GM19043 (cell line): ENCODE measurements at regions not wholly inside any gene's neighbourhood (a gene's known extent, or its start where the extent isn't known, plus 50 kb on each side); places are given as distances from the start of the nearest gene placed in this dataset.

Experiments
- ATAC-seq: cut with Tn5 transposase; IDR thresholded peaks from one replicate; pipeline ENCODE4 v1.9.1; 2021; ENCODE audit warnings: low read depth; ENCODE audit not compliant: unreplicated experiment

DNA sequence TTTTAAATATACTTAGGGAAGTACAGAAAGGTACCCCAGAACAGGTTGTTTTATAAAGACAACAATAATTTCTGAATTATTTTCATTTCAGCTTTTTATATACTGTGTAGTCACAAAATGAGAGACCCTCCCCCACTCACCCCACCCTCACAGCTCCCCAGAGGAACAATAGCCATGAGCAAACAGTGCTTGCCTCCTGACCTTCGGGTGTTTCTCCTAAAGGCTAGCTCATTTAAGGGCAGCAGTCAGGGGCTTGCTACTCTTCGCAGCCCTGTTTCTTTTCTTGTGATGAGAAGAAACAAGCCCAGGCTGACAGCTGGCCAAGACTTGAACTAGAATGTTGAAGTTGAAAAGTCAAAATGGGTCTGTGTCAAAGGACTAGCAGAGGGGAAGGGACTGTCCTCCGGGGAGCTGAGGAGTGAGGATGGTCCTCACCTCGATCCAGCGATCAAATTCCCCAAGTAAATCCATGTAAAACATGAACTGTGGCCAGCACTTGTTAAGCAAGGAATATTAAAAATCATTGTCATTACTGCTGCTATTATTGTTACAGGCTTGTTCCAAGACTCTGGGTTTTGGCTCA, 133.8 kb upstream of the ARHGAP5 start:
- no peak for ATAC-seq

DNA sequence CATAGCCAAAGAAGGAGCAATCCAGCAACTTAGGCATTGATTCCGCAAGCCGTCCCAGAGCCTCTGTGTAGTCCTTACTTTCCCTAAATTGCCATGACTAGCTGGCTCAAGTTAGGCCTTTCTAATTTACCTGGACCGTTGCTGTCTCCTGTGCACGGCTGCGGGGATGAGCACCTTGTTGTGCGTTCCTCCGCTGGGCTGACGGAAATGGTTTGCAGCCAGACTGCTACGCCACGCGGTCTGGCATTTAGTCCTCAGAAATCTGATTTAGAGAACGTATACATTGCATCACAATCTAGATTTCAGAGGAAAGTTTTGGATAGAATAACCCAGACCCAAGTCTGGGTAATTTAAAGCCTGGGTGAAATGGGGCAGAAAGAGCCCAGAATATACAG, 133.2 kb upstream of the ARHGAP5 start:
- ATAC-seq: no peak

DNA sequence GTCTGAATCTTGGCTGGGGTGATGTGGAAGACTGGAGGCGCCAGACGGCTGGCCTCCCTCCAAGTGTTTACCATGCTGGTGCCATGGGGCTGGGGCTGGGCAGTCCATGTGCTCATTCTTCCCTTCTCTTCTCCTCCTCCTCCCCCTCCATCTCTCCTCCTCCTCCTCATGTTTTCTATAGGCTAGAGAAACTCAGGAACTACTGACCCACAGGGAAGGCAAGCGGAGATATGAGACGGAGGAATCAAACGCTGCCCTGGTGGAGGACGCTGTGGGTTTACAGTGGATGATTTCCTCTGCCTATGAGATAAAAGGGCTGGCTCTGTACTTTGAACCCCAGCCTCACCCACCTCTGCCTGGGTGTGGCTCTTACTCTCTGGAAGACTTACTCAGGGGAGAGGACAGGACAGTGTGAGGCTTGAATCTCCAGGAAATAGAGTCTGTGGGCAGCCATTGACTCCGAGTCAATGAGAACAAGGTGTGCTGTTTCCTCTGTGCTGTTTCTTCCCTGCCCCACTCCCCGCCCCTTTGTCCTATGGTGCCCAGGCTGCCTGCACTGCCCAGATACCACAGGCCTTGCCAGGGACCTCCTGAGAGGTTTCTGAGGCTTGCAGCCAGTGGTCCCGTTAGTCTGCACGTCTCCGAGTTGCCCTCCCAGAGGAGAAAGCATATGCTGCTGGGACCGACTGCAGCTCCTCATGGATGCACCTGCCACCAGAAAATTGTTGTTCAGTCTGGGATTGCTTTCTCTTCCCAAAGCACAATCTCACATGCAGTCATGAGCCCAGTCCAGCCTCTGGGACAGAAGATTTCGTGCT, 132.6 kb upstream of the ARHGAP5 start:
- no peak for ATAC-seq

DNA sequence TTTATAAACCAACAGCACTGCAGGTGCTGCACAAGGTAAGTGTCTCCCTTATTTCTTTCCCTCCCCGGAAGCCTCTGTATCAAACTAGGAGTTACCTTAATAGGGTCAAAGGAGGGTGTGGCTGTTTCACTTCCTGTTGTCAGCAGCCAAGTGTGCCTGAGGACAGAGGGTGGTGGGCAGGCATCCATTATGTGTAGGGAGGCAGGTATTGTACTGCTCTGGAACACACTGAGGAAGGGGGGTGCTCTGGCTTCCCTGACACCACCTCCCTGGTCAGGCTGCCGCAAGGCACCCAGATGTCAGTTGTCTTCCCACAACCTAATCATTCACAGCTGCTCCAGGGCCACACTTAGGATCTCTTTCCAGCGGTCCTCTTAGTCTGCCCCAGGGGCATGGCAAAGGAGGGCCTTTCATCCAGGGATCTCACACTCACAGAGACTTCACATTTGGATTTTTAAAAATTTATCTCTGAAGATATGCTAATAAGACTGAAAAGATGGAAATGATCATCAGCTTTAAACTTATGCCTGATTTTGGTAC, 132.0 kb upstream of the ARHGAP5 start:
- ATAC-seq: no peak

DNA sequence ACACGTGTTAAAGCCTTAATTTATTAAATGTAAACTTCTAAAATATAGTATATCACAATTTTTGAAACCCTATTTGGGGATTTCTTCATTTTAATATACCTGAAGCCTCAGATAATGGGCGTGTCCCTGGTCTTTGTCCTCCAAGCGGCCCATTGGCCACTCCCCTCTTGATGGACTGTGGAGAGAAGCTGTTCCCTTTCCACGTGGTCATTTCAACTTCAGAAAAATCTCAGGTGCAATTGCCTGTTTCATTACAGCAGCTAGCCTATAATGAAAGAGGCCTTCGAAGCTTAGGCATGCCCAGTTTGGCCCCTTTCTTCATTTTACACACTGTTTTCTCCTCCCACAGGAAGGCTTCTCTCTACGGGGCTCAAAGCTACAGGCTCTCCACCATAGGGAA, 131.4 kb upstream of the ARHGAP5 start:
- no peak for ATAC-seq

DNA sequence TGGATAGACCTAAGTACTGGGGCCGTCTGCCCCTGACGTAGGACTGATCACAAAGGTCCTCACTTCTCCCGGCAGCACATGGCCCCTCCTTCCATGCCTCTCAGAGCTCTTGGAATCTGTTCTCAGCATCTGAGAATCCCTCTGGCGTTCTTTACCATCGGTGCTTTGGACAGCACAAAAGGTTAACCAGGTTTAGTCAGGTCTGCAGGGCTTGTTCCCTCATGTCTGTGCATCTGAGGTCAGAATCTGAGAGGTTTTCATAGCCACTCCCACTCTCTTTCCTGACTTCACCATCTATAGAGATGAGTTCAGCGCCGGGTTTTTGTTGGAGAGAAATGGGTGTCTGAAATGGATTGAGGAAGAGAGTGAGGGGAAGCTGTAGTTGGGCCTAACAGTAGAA, 130.0 kb upstream of the ARHGAP5 start:
- ATAC-seq: no peak

DNA sequence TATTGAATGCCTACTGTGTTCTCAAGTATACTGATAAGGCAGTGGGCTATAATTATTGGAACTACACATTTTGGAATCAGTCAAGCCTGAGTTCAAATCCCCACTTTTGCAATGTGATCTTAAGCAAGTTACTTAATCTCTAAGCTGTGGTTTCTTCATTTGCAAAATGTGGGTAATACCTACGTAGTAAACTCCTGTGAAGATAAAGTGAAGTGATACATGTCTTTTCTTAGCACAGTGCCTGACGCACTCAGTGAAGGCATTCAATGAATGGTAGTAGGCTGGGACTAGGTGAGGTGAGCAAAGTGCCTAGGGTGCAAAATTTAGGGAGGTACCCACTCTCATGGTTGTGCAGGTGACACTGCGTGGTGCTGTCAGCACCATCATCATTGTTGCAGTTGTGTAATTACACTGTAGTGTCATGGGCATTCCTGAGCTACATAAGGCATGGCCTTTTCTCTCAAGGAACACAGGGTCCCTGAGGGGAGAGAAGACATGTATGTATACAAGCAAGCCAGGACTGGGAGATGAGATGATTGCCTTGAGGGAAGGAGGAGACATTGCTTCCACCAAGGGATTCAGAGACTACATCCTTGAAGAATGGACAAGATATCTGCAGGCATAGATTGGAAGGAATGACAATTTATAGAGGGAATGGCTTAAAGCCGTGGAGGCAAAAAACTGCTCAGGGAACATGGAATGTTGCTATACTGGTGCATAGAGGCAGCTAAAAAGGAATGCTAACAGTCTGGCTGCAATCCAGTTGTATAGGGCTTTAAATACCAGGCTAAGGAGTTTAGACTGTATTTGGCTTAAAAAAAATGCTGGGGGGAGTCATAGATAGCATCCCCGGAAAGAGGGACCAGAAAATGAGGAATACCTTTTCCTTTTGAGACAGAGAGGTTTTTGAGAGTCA, 129.2 kb upstream of the ARHGAP5 start:
- no peak for ATAC-seq

DNA sequence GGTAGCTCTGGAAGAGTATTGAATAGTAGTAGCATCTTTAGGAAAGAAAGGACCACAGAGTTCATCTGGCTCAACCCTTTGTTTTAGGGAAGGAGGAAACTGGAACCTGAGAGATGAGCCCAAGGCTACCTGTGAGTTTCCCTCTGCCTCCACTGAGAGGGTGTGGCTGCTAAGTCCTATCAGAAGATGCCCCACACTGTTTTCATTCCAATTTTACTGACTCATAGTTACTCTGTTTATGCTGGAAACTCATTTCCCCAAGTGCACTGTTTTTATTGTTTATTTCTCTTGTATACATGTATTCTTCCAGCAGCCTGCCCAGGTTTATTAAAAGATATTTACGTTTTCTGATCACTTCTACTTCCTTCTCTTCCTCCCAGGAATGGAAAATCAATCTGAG, 127.4 kb upstream of the ARHGAP5 start:
- ATAC-seq: no peak

DNA sequence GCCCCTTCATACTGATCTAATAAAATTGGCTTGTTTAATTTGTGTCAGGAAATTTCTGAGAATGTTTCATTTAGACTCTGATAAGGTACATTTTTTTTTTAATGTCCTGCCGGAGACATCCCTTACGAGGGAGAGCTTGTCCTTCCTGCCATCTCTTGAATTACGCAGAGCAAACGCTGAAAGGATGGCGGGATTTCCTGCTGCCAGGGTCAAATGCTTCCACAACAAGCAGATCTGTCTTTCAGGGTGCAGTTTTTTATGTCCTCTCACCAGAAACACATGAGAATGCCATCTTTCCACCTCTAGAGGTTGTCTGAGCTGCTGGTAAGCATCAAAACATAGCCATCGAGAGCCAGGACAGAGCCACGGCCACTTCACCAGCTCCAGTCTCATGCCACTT, 126.8 kb upstream of the ARHGAP5 start:
- no peak for ATAC-seq

DNA sequence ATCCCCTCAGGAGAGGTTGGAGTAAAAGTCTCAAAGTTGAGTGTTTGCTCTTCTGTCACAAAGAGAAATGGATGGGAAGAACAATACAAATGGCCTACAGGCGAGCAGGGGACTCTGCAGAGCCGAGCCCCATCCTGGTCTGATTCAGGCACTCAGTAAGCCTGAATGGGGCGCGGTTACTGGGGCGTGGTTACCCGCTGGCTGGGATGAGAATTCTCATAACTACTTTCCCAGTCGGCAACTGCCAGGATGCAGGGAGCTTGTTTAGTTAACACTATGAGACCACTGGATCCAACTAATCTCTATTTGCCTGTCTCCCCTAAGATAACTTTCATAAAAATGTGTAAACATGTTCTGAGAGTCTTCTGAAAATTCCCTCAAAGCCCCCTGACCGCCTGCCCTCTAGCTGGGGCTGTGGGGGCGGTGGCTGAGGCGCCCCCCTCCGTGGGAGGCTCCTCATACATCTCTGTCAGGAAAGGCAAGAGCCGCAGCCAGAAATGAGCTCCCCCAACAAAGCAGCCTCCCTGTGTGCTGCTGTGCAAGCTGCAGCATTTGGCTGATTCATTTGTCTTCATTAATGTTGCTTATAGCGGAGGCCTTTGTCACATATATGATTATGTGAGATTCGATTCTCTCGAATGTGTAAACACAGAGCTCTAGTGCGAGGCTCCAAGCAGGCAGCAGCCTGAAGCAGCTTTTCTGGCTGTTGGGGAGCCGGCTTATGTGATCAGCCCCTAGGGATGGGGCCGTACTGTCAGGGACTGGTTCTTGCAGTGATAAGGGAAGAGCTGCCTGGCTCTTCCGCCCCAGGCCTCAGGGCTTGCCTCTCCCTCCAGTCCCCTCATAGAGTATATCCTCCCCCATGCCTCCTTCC, 126.1 kb upstream of the ARHGAP5 start:
- no peak for ATAC-seq

DNA sequence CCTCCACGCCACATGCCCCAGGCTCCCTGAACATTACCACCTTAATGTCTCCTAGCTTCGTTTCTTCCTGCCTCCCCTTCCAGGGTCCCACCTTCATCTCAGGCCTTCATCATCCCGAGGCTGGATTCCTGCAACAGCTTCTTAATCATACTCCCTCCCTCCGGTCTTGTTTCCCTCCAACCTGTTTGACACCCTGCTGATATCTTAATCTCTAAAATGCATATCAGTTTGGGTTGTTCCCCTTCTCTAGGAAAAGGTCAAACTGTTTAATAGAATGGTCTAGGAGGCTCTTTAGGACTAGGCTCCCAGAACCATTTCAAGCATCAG, 125.5 kb upstream of the ARHGAP5 start:
- ATAC-seq: no peak

DNA sequence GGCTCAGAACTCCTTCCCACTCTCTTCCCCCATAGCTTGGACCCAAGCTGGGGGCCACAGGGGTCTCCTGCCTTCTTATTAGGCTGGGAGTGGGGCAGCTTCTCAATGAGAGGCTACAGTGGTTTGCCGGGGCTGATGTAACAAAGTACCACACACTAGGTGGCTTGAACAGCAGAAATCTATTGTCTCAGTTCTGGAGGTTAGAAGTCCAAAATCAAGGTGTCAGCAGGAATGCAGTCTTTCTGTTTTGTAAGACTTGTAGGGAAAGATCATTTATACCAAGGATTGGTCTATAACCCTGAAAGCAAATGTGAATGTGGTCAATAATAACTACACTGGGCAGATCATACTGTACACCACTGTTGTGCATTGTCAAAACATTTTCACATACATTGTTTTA, 124.5 kb upstream of the ARHGAP5 start:
- ATAC-seq: no peak

DNA sequence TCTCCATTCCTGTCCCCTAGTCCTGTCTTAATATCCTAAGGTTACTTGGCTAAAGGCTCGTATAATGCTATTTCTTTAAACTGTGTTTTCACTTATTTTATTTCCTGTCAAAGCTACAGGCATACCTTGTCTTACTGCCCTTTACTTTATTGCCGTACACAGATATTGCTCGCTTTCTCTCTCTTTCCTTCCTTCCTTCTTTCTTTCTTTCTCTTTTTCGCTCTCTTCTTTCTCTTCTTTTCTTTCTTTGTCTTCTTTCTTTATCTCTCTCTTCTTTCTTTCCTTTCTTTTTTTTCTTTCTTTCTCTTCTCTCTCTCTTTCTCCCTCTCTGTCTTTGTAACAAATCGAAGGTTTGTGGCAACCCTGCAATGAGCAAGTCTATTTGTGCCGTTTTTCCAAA, 123.9 kb upstream of the ARHGAP5 start:
- no peak for ATAC-seq

DNA sequence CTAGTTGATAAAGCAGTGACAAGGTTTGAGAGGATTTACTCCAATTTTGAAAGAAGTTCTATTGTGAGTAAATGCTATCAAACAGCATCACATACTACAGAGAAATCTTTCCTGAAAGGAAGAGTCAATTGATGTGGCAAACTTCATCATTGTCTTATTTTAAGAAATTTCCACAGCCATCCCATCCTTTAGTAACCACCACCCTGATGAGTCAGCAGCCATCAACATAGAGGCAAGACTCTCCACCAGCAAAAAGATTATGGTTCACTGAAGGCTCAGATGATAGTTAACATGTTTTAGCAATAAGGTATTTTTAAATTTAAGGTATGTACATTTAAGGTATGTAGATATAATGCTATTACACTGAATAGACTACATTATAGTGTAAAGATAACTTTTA, 122.1 kb upstream of the ARHGAP5 start:
- ATAC-seq: no peak

DNA sequence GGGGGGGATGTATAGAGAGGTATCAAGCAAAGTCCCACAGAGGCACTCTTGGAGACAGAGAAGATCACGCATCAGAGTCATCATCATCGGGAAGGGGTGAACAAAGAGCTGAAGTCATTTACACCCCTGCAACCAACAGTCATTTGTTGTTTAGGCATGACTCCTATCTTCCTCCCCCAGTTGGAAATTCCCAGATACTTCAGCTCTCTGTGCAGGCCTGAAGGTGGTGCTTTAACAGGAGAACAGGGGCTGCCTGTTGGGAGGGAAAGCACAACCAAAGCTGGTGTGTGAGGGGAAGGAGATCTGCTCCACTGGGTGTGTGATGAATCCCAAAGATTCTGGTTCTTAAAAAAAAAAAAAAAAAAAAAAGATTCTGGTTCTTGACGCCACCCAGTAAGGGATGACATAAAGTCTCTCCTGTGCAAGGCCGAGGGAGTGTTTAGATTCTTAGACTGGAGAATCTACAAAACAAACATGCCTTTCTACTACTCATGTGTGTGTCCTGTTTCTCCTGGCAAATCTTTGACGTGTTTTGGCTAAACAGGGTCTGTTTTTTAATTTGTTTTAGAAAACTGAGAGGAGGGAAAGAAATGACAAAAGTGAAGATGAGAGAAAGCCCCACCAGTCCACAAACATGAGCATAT, 121.0 kb upstream of the ARHGAP5 start:
- no peak for ATAC-seq

DNA sequence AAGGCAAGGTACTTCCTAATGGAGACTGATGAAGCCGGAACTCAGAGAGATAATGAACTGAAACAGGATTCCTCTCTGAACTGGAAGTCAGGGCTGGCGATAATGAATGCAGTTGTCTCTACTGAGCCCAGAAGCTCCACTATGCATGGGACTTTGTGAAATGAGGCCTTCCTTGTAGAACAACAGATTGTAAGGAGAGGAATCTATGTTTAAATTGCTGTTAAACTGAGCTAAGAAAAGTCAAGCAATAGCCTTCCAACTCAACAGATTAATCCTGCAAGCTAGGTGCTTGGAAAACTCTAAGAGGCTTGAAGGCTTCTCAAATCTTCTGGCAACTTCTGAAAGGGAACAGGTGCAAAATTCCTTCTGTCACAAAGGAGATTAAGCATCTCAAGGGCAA, 119.5 kb upstream of the ARHGAP5 start:
- no peak for ATAC-seq

DNA sequence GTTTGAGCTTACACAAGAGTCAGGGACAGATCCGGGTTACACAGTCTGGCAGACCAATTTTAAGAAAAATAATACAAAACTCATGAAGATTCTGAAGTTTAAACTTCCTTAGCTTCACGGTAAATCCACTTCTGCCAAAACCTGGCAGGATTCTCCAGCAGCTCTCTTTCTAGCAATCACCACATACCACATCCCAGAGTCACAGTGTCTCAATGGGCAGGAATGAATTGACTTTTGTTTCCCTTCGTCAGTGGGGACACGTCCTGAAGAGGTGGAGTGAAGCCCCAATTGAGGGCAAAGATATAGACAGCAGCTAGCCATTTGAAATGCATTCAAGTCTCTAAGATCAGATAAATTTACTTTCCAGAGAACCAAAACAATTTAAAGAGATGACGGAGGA, 117.1 kb upstream of the ARHGAP5 start:
- no peak for ATAC-seq

DNA sequence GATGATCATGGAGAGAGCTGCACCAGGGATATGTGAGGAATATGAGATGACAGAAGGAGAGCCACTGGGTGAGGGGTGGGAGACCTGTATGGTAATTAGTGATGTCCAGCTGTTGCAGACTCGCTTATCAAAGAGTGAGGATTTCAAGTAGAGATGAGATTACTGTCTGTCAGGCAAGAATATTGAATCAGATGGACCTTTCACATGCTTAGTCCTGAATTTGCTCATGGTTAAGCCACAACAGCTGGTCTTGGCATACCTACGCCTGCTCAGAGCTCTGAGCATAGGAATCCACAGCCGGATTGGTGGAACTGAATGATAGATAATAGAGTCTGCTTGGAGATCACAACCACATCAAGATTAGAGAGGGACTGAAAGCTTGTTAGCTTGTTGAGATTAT, 115.2 kb upstream of the ARHGAP5 start:
- no peak for ATAC-seq

DNA sequence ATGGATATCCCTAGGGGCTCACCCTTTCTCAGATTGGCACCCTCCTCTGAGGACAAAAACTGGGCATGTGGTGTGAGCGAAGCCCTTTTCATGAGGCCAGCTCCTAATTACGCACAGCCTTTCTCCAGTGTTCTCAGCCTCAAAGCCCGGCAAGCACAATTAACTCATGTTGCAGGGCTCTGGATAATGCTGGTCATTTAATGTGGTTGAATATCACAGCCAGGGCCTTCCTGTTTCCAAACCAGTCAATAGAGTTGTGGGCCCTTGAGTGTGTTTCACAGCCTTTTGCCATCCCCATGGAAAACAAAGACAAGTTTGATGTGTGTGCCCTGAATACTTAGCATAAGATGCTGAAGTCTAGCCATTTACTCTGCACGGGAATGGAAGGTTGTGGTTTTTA, 114.2 kb upstream of the ARHGAP5 start:
- ATAC-seq: no peak

DNA sequence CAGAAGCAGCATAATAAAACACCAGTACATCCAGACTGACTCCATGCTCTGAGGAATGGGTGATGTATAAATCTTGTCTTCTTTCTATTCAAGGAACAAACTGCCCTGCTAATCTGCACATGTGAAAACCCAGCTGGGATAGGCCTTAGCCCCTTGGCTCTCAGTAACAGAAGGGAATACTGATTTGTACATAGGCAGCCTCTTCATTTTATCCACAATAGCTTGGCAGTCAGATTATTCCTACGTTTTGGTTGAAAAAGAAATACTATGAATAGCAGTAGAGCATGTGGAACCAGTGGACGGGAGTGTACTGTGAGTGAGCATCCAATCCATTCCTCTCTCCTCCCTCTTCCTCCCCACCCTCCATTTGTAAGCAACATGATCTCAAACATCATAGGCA, 113.5 kb upstream of the ARHGAP5 start:
- no peak for ATAC-seq
